Mucosa of descending colon (tissue), 3 donors: ENCODE measurements at regions not wholly inside any gene's neighbourhood (a gene's known extent, or its start where the extent isn't known, plus 50 kb on each side); places are given as distances from the start of the nearest gene placed in this dataset.
"Not testable (repeated sequence)": the region's sequence is repeated elsewhere in the genome, so short reads cannot be mapped to it uniquely, and the experiment has no call there.

Source experiments
- ATAC-seq: fragments of 200-7000 bp; cut with Tn5 transposase; one replicate; pipeline ENCODE4 v1.9.1; 2020; ENCODE audit warnings: mild to moderate bottlenecking, moderate library complexity
- DNase-seq, 3 donors: peaks; one replicate each; pipeline ENCODE4 v3.0.0-alpha.2; 2020
- H3K36me3 ChIP-seq: fragments of 200-600 bp; one replicate; pipeline ENCODE4 v1.8.0; 2021; ENCODE audit warnings: low read depth, mild to moderate bottlenecking
- H3K4me1 ChIP-seq: fragments of 200-600 bp; one replicate; pipeline ENCODE4 v1.8.0; 2021; ENCODE audit warnings: low read depth, mild to moderate bottlenecking
- H3K4me3 ChIP-seq: fragments of 200-600 bp; one replicate; pipeline ENCODE4 v1.8.0; 2021; ENCODE audit warnings: mild to moderate bottlenecking
- H3K9me3 ChIP-seq: fragments of 200-600 bp; one replicate; pipeline ENCODE4 v1.8.0; 2021; ENCODE audit warnings: mild to moderate bottlenecking
- CTCF ChIP-seq: fragments of 200-600 bp; IDR thresholded peaks from one replicate; pipeline ENCODE4 v1.8.0; 2022; ENCODE audit warnings: antibody characterized with exemption, mild to moderate bottlenecking
- intact Hi-C, 2 donors: fragments of 100-400 bp; cut with DNase I in 1 of 2; cut with micrococcal nuclease in 1 of 2; formaldehyde crosslinking; loops; one replicate each; pipeline versions ENCODE4 v1.11.0 to v1.11.1; 2022; cut with DNase I, micrococcal nuclease
- donor health status: DM: no; HTN: no; CAD: no; lungs with moderate emphysema.
- donor health status: DM: no; HTN: no; CAD: no.
- donor health status: DM: no; HTN: yes; CAD: no.

GRCh38 chr10:121268363-121268762 is 329.9 kb downstream of the FGFR2 start:
- Histone ChIP-seq H3K4me1 (no peaks in the 10 kb centered on the region), H3K4me3 (no peak overlapping the region), H3K36me3 (no peaks in the 10 kb centered on the region), H3K9me3 (no peaks in the 10 kb centered on the region)
- peak in 1 of 3 donors; percentile 63 for DNase-seq
- ATAC-seq = peak; percentile 59
- no peak for TF ChIP-seq CTCF
- intact Hi-C loops = no loop called here

GRCh38 chr10:121268863-121269432 is 329.3 kb downstream of the FGFR2 start:
- Histone ChIP-seq H3K4me3 (no peak overlapping the region), H3K9me3 (no peaks in the 10 kb centered on the region), H3K36me3 (no peaks in the 10 kb centered on the region), H3K4me1 (no peaks in the 10 kb centered on the region)
- ATAC-seq = no peak
- DNase-seq = no peak
- intact Hi-C loops = no loop called here
- TF ChIP-seq CTCF = no peak

GRCh38 chr10:121270906-121271305 is 327.3 kb downstream of the FGFR2 start:
- ATAC-seq = no peak
- DNase-seq = no peak
- no peak for TF ChIP-seq CTCF
- intact Hi-C loops = no loop called here
- no peak overlapping the region for H3K4me3 ChIP-seq
- no peaks in the 10 kb centered on the region for H3K36me3 ChIP-seq
- H3K4me1 ChIP-seq = no peaks in the 10 kb centered on the region
- H3K9me3 ChIP-seq = no peaks in the 10 kb centered on the region

- Histone ChIP-seq H3K4me1 (no peaks in the 10 kb centered on the region), H3K9me3 (no peaks in the 10 kb centered on the region), H3K36me3 (no peaks in the 10 kb centered on the region), H3K4me3 (no peak overlapping the region)
- no peak for TF ChIP-seq CTCF
- intact Hi-C loops = no loop called here
- DNase-seq (no peak), ATAC-seq (no peak)
Observed at GRCh38 chr10:121276046-121276445, 322.2 kb downstream of the FGFR2 start.

- DNase-seq (no peak), ATAC-seq (no peak)
- intact Hi-C loops = no loop called here
- Histone ChIP-seq H3K9me3 (no peaks in the 10 kb centered on the region), H3K4me1 (peaks cover 2% of the 10 kb centered on the region), H3K36me3 (no peaks in the 10 kb centered on the region), H3K4me3 (no peak overlapping the region)
- no peak for TF ChIP-seq CTCF
Observed at GRCh38 chr10:121276822-121277221, 321.4 kb downstream of the FGFR2 start.

- H3K9me3 ChIP-seq, DNase-seq, intact Hi-C loops, H3K4me1 ChIP-seq, H3K36me3 ChIP-seq, H3K4me3 ChIP-seq, ATAC-seq: not testable (repeated sequence)
Observed at GRCh38 chr10:121278386-121278785, 319.9 kb downstream of the FGFR2 start.
